ENCODE measurements at regions not wholly inside any gene's neighbourhood (a gene's known extent, or its start where the extent isn't known, plus 50 kb on each side); places are given as distances from the start of the nearest gene placed in this dataset.

DNA sequence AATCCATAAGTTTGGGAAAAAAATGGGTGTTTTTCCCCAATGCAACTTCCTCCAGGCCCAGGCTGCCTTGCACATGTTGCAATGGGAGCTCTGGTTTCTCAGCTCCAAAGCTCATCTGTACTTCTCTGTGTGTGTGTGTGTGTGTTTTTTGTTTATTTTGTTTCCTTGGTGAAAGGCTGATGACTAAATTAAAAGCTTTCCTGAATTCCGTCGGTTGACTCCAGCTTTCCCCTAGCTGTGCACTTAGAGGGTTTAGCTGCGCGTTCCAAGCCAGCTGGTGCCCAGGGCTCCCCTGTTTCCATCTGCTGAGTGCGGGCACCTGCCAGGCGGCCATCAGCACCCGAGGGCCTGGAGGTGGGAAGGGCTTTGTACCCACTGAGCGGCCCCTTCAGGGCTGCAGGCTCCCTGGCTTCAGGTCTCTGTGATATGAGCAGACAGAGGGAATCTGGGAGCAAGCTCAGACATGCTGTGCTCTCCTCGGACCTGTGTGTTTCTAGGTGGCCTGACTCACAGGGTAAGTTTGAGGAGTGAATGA, 129.1 kb upstream of the SOX1 start:
- no peaks in the 10 kb centered on the region for H3K4me1 ChIP-seq
- H3K4me3 ChIP-seq, result no peak overlapping the region
- intact Hi-C loops (cut with DNase I), result loop anchor here in 1 of 2 donors (2.0 kb wide), 1 partner anchor 41 kb away; no protein-coding TSS in a partner anchor
- no peak for TF ChIP-seq CTCF (IDR thresholded peaks at IDR 0.05)
- 19 to 34% (median 31%) methylated on average over 9 of the region's 9 CpGs for WGBS, 3 donors
- H3K27me3 ChIP-seq (ENCODE audit: insufficient read depth in 3 of 3, low read length in 2 of 3), result no peaks in the 10 kb centered on the region
- H3K36me3 ChIP-seq (ENCODE audit: insufficient read depth in 1 of 2, low read depth in 1 of 2), result no peaks in the 10 kb centered on the region
- no peaks in the 10 kb centered on the region for H3K9me3 ChIP-seq
- H3K27ac ChIP-seq, result no peak overlapping the region
- ATAC-seq (no peak), DNase-seq (no peak)

GRCh38 chr13:111938741-111939665, 127.9 kb upstream of the SOX1 start:
- Histone ChIP-seq H3K9me3 (no peaks in the 10 kb centered on the region), H3K36me3 (ENCODE audit: insufficient read depth in 1 of 2, low read depth in 1 of 2) (no peaks in the 10 kb centered on the region), H3K27me3 (ENCODE audit: insufficient read depth in 3 of 3, low read length in 2 of 3) (no peaks in the 10 kb centered on the region), H3K27ac (no peak overlapping the region), H3K4me3 (no peak overlapping the region), H3K4me1 (no peaks in the 10 kb centered on the region)
- DNase-seq (no peak), ATAC-seq (no peak)
- TF ChIP-seq CTCF (IDR thresholded peaks at IDR 0.05), result no peak
- 73 to 77% (median 75%) methylated on average over 14 of the region's 14 CpGs for WGBS, 3 donors
- intact Hi-C loops (cut with DNase I), result no loop called here

- ATAC-seq, result no peak
- Histone ChIP-seq H3K27ac (no peak overlapping the region), H3K36me3 (ENCODE audit: insufficient read depth in 1 of 2, low read depth in 1 of 2) (no peaks in the 10 kb centered on the region), H3K9me3 (no peaks in the 10 kb centered on the region), H3K27me3 (ENCODE audit: insufficient read depth in 3 of 3, low read length in 2 of 3) (peaks cover 0 to 3% (median 0%) of the 10 kb centered on the region in 3 donors), H3K4me1 (no peaks in the 10 kb centered on the region), H3K4me3 (no peak overlapping the region)
- TF ChIP-seq CTCF (IDR thresholded peaks at IDR 0.05), result no peak
- intact Hi-C loops (cut with DNase I), result no loop called here
- 49 to 52% (median 51%) methylated on average over 3 of the region's 3 CpGs for WGBS, 3 donors
- DNase-seq, result no peak
These were observed 127.2 kb upstream of the SOX1 start for GRCh38 chr13:111939666-111940278.

GRCh38 chr13:111940892-111941291, 126.1 kb upstream of the SOX1 start:
- no peaks in the 10 kb centered on the region for H3K36me3 ChIP-seq (ENCODE audit: insufficient read depth in 1 of 2, low read depth in 1 of 2)
- DNase-seq (no peak), ATAC-seq (no peak)
- intact Hi-C loops (cut with DNase I), result no loop called here
- peaks cover 0 to 4% (median 0%) of the 10 kb centered on the region in 3 donors for H3K27me3 ChIP-seq (ENCODE audit: insufficient read depth in 3 of 3, low read length in 2 of 3)
- H3K27ac ChIP-seq, result no peak overlapping the region
- WGBS, 3 donors, result 52 to 67% (median 67%) methylated on average over 4 of the region's 4 CpGs
- H3K4me3 ChIP-seq, result no peak overlapping the region
- no peaks in the 10 kb centered on the region for H3K4me1 ChIP-seq
- no peak for TF ChIP-seq CTCF (IDR thresholded peaks at IDR 0.05)
- no peaks in the 10 kb centered on the region for H3K9me3 ChIP-seq
